ENCODE measurements at regions not wholly inside any gene's neighbourhood (a gene's known extent, or its start where the extent isn't known, plus 50 kb on each side); places are given as distances from the start of the nearest gene placed in this dataset.

DNA sequence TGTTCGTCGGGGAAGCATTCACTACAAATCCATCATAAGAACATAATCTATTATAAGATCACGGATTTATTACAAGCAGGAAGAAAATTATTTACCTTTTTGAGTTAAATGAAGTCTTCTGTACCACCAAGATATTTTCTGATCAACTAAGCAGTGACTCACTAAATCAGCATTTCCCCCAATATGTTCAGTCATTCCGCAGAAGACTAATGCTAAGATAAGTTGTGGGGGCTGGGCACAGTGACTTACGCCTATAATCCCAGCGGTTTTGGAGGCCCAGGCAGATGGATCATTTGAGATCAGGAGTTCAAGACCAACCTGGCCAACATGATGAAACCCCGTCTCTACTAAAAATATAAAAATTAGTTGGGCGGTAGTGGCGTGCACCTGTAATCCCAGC lies 144.2 kb upstream of the EGR2 start:
- TF ChIP-seq, protein P1, sequence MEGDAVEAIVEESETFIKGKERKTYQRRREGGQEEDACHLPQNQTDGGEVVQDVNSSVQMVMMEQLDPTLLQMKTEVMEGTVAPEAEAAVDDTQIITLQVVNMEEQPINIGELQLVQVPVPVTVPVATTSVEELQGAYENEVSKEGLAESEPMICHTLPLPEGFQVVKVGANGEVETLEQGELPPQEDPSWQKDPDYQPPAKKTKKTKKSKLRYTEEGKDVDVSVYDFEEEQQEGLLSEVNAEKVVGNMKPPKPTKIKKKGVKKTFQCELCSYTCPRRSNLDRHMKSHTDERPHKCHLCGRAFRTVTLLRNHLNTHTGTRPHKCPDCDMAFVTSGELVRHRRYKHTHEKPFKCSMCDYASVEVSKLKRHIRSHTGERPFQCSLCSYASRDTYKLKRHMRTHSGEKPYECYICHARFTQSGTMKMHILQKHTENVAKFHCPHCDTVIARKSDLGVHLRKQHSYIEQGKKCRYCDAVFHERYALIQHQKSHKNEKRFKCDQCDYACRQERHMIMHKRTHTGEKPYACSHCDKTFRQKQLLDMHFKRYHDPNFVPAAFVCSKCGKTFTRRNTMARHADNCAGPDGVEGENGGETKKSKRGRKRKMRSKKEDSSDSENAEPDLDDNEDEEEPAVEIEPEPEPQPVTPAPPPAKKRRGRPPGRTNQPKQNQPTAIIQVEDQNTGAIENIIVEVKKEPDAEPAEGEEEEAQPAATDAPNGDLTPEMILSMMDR (IDR thresholded peaks at IDR 0.05): no peak
- no peak for TF ChIP-seq POLR2A (IDR thresholded peaks at IDR 0.05)
